ENCODE measurements at regions not wholly inside any gene's neighbourhood (a gene's known extent, or its start where the extent isn't known, plus 50 kb on each side); places are given as distances from the start of the nearest gene placed in this dataset.

DNA sequence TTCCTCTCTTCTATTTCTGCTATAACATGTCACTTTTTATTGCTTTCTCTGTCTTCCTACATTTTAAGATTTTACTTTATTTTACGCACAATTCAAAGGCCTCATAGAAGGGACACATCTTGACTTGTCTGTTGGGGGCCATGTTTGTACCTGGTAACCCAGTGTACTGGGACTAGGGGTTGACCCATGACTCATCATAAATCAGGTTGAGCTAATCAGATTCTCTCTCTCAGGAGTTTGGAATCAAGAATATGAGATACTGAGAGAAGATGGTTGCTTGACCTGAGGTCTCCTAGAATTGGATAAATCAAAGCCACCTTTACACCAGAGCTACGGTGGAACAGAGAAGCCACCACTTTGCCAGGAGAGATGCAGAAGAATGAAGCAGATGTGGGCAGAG, 153.0 kb downstream of the UXS1 start:
- no peak for DNase-seq

DNA sequence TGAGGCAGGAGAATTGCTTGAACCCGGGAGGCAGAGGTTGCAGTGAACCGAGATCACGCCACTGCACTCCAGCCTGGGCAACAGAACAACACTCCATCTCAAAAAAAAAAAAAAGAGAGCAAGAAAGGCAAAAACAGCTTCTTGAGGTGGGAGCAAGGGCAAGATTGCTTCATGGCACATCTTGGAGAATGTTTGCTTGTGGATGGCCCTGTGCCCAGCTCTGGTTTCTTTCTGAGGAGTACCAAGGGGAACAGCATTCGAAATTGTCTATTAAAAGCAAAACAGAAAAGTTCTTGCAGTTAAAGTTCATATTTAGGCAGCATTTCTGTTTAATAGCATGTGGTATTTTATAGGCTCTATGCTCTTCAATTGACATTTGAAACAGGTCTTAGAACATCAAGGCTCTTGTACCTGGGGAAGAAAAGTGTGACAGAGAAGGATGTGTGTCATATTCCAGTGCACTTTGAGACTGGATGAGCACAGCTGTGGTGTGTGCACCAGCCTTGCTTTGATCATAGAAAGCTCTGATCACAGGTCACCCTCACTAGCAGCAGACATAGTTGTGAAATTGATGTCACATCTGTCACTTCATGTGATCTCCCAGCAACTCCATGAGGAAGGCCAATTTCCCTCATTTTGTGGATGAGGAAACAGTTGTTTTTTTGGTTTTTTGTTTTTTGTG, 154.3 kb downstream of the UXS1 start:
- no peak for DNase-seq

DNA sequence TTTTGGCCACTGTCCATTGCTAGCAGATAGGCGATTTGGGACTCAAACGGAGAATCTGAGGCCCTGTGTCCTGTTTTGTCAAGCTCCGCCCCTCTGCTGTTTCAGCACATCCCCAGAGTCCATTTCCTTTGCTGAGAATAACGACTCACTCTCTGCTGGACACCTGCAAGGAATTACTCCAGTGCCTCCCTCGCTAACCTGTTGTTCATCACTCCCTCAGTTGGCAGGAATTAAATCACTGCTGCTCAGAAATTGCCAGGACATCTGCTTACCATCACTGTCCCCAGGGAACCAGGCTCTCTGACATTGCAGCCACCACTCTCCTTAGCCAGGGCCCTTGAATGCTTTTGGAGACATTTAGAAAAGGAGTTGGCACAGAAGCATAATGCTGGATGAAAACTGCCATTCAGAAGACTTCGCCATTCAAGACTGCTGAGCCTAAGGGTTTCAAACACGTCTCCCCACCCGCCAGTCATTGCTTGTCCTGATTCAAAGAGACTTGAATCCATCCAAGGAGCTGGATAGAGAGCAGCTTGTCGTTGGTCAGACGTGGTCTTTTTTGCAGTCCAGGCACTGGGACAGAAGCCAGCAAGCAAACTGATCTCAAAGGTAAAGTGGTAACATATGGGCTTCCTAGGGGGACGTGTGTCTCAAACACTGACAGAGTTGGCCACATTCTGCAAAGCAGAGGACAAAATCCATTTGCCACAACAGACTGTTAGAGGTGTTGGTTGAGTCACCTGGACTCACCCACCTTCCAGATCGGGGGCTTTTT, 155.3 kb downstream of the UXS1 start:
- DNase-seq = peak in 1 of 2 experiments; percentile 57

DNA sequence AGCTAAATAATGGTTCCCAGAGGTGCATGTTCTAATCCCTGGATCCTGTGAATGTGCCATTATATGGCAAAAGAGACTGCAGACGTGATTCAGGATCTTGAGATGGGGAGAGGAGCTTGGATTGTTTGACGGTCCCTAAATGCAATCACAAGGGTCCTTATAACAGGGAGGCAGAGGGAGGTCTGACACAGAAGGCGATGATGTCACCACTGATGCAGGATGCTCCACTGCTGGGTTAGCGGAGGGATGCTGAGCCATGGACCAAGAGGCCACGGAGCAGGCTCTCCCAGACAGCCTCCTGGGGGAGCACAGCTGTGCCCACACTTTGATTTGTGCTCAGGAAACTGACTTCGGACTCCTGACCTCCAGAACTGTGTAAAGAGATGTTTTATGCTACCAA, 156.2 kb downstream of the UXS1 start:
- DNase-seq = no peak

DNA sequence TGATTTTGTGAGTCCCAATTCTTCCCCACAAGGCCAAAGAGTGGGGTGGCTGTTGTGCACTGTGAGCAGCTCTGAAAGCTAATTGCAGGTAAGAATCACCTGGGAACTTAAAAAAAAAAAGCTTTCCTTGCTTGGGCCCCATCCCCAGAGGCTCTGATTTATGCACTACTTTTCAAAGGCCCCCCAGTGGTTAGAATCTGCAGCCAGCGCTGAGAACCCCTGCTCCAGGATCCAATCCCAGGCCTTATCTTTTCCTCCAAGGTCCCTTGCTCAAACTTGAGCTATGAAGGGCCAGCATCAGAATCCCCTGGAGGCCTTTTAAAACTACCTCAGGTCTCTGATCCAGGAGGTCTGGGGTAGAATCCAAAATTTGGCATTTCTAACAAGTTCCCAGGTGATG, 156.8 kb downstream of the UXS1 start:
- DNase-seq = no peak

DNA sequence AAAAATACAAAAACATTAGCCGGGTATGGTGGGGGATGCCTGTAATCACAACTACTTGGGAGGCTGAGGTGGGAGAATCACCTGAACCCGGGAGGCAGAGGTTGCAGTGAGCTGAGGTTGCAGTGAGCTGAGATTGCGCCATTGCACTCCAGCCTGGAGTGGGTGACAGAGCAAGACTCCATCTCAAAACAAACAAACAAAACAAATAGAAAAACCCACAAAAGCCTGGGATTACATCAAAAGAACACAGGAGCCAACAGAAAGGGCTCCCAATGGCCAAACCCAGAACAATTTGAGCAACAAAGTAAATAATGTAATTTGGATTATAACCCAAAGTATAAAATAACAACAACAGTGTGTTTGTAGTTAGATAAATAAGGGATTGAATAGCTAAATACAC, 159.8 kb downstream of the UXS1 start:
- no peak for DNase-seq

DNA sequence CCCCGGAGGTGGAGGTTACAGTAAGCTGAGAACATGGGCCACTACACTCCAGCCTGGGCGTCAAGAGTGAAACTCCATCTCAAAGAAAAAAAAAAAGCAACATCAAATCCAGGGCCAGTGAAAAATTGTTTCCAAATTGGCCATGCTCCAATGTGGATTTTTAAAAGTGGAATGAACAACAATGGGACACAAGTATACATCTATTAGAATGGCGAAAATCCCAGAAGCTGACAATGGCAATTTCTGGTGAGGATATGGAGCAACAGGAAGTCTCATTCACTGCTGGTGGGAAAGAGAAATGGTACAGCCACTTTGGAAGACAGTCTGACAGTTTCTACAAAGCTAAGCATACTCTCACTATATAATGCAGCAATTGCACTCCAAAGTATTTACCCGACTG, 161.4 kb downstream of the UXS1 start:
- no peak for DNase-seq

DNA sequence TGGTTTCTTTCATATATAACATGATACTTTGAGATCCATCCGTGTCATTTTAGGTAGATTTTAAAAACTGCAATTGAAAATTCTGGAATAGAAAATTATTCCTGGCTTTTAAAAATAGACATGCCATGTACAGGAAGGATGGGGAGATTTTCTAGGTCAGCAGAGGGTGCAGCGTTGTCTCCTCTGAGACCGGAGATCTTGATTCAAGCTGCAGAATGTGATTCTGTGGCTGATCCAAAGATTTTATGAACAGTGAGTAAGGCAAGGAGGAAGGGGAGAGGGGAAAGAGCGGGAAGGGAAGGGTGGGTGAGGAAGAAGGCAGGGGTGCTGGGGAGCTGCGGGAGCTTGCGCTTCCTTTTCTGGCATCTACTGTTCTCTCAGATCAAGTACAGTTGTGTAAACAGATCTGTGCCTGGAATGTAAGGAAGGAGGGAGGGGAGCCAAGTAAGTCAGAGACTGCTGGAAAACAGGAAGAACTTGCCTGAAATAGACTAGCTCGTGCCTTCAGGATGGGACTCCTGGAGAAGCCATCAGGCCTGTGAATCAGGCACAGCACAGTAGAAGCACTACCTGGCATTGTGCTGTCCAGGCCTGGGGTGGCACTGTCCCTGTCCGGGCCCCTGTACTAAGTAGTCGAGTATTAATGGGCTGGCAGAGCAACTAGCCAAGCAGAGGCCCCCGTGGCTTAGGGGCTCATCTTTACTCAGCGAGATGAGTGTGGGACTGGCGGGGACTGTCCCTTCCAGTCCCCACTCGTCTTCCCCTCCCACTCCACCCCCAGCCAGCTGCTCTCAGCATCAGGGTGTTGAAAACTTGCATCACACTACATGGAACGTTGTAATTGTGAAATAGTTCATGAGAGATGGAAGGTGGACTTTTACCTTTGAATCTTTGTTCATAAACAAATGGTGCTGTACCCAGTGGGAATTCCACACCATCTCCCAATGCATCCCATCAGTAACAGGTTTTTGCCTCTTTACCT, 163.5 kb downstream of the UXS1 start:
- peak in 1 of 2 experiments; percentile 10 for DNase-seq

DNA sequence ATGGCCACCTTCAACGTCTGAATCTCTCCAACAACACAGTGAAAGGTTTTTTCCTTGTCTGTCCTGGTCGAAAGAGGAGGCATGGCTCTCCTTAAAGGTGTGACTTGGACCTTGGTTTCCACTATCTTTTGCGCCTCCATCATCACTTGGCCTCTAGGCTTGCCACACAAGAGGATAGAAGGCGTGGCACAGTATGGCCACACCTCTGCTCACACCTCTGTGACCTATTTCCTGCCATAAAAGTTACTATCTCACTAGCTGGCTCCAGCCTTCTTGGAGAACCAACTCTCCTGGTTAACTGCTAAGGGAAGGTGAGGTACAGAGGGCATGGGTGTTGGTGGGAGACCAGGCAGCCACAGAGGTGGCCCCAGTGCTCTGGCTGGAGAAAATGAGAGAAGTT, 165.9 kb downstream of the UXS1 start:
- no peak for DNase-seq

DNA sequence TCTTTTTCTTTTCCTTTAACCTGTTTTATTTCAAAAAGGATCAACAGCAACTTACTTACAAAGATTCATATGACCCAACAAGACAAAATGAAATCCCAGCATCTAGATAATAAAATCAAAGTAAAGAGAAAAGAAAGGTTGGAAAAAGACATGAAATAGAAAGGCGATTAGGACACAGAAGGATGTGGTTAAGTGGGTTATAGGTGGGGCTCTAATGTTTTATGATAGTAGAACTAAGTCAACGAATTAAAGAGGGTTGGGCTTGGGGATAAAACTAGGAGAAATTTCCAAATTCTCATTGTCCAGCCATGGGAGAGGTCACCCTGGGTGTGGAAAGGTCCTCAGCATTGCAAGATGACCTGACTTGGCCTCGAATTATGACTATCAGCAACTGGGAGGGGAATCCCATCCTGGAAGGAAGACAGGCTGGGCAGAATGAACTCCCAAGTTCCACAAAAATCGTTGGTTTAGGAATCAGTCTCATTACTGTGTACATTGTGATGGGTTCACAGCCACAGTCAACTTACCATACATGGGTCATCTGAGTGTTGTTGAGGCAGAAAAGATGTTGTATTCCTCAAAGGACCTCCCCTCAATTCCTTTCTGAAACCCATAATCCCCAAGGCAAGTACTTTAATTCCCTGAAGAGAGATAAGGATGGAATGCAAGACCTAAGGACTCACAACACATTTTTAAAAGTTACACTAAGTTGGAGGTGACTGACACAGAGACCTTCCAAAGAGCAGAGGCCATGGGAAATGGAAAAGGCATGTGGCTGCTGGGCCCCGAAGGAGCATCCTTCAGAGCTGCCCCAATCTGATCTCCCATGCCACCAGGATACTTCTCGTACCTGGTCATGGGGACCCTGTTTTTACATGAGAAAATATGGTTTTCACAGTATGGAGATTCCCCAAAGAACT, 167.6 kb downstream of the UXS1 start:
- no peak for DNase-seq

DNA sequence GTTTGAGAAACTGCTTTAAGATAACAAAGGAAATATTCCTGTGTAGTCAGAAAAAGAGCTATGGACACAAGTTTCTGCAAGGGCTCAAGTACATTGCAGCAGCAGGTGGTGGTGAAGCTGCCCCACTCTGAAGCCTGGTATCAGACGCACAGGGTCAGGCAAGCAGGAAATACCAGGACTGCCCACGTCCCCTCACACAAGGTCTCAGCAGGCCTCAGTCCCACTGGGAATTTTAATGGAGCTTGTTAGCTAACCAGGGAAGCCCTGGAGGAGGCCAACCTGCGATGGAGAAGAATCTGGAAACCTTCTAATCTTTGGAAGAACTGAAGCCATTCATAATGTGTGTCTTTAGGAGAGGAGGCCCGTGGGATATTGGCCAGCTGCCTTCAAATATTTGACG, 168.3 kb downstream of the UXS1 start:
- DNase-seq = no peak

DNA sequence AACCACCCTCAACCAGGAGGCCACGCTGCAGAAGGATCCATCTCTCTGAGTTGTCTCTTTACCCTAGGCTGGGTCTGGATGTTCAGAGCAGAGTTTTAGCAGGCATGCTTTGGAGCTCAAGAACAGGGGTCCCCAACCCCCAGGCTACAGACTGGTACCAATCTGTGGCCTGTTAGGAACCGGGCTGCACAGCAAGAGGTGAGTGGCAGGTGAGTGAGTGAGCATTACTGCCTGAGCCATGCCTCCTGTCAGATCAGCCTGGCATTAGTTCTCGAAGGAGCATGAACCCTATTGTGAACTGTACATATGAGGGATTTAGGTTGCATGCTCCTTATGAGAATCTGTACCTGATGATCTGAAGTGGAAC, 172.5 kb downstream of the UXS1 start:
- DNase-seq = no peak

DNA sequence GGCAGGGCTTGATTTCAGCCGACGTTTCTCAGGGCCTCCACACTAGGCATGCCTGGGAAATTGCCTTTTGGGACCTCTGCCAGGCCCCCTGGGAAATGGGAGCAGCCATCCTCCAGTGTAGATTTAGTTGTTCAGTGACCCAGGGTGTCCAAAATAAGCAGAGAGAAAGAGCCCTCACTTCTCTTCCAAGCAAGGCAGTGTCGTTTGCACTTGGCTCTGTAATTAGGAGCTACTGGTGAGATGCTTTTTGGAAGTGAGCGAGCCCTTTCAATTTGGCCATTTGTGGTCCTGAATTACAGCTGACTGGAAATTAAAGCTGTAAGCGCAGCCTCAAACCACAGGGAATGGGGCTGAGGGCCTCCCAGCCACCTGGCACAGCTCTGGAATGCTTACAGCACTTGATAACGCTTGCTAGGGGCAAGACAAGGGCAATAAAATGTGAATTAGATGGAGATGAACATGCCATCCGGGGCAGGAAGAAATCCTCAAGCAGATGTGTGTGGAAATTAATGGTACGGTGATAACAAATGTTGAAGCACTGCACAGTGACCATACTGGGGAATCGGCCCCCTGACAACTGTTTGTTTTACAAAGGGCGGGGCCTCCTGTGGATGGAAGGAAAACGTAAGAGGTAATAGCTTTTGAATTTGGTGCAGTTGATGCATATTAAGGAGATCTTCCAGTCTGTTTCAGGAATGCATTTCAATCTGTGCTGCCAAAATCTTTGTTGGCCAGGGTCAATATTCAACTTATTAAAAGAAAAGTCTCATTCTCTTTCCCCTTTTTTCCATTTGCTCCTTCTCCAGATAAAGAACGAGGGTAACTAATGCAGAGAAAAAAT, 173.1 kb downstream of the UXS1 start:
- peak in 1 of 2 experiments; percentile 57 for DNase-seq

DNA sequence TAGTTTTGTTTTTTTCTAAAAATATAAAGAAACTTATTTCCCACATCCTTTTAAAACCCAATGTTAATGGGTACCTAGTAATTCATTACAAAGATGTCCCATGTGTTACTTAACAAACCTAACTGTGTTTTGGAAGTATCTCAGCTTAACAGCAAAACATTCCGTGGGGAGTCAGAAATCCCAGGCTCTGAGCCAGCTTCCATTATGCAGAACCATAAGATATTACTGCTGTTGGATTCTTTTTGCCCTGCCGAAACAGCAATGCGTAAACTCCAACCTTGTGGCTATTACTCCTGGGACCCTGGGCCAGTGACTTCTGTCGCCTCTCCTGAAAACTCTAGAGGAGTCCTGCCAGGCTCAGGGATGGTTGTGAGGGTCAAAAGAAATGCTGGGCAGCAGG, 174.1 kb downstream of the UXS1 start:
- no peak for DNase-seq

DNA sequence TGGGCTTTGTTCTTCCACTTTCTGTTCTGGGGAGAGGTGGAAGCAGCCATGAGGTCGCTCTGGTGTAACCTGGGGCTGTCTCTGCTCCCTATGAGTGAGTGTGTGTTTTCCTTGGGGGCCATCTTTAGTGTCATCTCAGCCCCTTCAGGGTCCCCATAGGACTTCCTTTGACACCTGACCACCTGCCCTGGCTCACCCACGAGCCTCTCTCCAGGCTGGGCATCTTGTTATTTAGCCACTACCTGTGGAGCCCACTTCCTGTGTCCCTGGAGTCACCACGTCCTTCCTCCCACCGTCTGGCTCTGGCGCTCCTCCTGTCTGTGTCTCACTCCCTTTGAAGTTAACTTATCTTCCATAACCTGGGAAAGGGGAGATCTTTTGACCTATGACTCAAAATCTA, 176.0 kb downstream of the UXS1 start:
- DNase-seq = no peak

DNA sequence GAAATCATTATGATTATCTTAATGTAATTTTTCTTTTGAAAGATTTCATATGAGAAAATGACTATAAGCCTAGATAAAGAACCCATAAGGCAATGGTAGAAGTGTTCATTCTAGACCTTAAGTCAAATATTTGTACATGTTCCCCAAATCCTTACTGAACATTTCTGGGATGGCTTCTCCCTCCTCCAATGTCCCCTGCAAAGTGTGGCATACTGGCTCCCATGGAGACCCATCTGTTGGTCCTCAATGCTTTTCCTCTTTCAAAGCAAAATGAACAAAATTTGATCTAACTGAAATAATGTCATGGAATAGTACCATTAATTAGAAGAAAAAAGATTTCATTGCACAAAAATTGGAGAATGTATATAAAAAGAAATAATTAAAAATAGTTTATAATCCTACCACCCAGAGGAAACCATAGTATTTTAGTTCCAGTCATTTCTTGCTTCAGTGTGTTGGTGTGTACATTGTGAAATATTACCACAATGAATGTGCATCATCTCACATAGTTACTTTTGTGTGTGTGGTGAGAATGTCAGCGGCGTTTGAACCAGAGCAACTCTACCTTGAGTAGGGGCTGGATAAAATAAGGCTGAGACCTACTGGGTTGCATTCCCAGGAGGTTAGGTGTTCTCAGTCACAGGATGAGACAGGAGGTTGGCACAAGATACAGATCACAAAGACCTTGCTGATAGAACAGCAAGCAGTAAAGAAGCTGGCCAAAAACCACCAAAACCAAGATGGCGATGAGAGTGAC, 181.3 kb downstream of the UXS1 start:
- peak in 1 of 2 experiments; percentile 4 for DNase-seq

DNA sequence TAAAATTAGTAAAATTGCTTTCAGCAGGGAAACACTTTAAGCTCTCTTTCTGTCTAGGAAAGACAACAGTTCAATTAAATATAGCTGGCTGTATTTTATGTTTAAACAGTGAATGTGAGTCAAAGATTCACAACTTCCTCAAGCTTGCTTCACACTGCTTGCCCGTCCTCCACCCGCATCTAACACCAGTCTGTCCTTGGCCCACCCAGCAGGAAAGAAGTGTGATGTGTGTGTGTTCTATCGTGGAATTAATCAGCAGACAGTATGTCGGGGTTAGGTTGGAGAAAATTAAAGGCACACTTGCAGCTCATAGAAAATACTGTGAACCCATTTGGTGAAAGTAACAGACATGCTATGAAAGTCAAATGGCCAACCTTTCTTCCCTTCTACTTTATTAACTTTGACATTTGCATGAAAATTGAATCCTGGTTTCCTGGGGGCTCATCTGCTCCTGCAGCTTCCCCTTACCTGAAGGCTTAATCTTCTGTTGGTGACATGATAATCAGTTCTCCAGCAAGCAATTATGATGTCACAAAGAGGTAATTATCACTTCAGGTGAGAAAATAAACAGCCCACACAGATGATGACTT, 182.0 kb downstream of the UXS1 start:
- DNase-seq = no peak

DNA sequence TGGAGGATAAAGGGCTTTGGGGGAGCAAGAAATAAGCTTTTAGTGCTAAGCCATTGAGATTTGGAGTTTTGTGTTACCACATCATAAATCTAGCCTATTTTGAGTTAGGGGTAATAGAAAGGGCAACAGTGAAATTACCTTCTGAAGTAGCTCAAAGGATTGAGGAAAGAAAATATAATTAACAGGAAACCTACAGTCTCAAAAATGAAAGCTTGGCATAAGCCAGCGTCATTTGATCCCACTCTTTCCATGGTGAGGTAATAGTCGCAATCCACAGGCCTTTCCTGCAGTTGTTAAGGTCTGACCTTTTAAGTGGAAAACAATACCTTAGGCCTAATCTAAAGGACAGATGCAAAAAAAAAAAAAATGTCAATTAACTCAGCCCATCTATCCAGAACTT, 182.7 kb downstream of the UXS1 start:
- DNase-seq = no peak

DNA sequence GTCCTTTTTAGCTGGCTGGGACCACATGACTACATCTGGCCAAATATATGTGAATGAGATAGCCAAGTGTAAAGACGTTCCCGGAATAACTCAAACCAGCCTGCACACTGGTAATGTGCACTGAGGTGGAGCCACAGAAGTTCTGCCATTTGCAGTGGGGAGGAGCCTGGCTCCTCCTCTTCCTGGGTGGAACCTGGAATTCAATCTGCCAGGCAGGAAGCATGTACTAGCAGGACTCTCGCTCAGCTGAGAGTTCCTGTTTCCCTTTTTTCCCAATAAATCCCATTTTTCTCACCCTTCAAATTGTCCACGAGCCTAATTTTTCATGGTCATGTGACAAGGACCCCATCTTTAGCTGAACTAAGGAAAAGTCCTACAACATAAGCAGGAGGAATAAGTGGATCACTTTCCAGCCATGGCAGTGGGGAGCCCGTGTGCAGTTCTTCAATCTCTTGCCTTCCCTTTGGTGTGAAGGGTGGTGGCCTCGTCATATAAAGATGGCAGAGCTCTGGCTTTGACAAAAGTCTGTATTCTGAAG, 183.2 kb downstream of the UXS1 start:
- no peak for DNase-seq

DNA sequence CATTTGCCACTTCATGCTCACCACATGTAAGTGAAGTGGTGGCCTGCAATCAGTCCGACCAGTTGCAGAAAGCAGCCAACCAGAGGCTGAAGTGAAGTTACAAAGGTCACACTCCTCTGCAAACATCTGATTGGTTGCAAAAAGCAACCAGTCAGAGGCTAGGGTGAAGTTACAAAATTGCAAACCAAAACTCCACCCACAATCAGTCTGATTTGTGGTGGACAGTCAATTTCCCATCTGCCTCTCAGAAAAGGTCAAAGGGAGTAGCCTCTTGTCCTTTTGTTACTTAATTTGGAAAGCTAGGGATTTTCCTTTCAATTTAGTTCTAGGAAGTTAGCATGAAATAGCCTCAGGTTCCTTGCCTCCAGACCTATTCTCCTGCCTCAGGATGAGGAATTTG, 185.0 kb downstream of the UXS1 start:
- no peak for DNase-seq

Data from cerebellar nuclear complex (tissue), 1 donor.